ENCODE measurements at regions not wholly inside any gene's neighbourhood (a gene's known extent, or its start where the extent isn't known, plus 50 kb on each side); places are given as distances from the start of the nearest gene placed in this dataset.

DNA sequence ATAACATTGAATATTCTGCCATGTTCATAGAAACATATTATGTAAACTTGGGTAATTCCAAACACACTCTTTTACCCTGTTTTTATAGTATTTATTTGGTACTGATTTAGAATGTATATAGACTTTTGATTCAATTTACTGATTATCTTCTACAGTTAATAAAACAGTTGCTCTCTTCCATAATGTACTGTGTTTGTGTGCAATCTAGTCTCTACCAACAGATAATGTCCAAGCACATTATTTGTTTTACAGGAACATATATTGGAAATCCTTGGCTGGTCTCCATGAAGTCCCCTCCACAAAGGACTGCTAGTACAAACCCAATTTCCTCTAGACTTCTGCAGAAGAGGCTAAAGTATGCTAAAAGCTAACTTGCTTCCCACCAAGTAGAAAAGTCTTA lies 386.6 kb downstream of the RND3 start:
- ChIA-PET CTCF (no interaction called here), POLR2A (no interaction called here)
- H3K9me3 ChIP-seq (ENCODE audit: control insufficient read depth, insufficient read depth, low read depth, low read length): no peaks in the 10 kb centered on the region
- no peak overlapping the region for H3K4me3 ChIP-seq (ENCODE audit: low read depth in 2 of 2, low read length in 2 of 2)
- in situ Hi-C loops (cut with HindIII; ENCODE audit: low pct_unique_long_range_greater_than_20kb, low sequenced_read_pairs): no loop called here
- no peak for TF ChIP-seq POLR2AphosphoS5 (IDR thresholded peaks at IDR 0.05; ENCODE audit: low read depth, low read length)
- TF ChIP-seq, protein P1, sequence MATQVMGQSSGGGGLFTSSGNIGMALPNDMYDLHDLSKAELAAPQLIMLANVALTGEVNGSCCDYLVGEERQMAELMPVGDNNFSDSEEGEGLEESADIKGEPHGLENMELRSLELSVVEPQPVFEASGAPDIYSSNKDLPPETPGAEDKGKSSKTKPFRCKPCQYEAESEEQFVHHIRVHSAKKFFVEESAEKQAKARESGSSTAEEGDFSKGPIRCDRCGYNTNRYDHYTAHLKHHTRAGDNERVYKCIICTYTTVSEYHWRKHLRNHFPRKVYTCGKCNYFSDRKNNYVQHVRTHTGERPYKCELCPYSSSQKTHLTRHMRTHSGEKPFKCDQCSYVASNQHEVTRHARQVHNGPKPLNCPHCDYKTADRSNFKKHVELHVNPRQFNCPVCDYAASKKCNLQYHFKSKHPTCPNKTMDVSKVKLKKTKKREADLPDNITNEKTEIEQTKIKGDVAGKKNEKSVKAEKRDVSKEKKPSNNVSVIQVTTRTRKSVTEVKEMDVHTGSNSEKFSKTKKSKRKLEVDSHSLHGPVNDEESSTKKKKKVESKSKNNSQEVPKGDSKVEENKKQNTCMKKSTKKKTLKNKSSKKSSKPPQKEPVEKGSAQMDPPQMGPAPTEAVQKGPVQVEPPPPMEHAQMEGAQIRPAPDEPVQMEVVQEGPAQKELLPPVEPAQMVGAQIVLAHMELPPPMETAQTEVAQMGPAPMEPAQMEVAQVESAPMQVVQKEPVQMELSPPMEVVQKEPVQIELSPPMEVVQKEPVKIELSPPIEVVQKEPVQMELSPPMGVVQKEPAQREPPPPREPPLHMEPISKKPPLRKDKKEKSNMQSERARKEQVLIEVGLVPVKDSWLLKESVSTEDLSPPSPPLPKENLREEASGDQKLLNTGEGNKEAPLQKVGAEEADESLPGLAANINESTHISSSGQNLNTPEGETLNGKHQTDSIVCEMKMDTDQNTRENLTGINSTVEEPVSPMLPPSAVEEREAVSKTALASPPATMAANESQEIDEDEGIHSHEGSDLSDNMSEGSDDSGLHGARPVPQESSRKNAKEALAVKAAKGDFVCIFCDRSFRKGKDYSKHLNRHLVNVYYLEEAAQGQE (IDR thresholded peaks at IDR 0.05; ENCODE audit: insufficient read depth in 1 of 2, low read depth in 2 of 2, low read length in 1 of 2): no peak
- TF ChIP-seq TCF7L2 (IDR thresholded peaks at IDR 0.05; ENCODE audit: low read depth, low read length): no peak
- TF ChIP-seq, protein P2, sequence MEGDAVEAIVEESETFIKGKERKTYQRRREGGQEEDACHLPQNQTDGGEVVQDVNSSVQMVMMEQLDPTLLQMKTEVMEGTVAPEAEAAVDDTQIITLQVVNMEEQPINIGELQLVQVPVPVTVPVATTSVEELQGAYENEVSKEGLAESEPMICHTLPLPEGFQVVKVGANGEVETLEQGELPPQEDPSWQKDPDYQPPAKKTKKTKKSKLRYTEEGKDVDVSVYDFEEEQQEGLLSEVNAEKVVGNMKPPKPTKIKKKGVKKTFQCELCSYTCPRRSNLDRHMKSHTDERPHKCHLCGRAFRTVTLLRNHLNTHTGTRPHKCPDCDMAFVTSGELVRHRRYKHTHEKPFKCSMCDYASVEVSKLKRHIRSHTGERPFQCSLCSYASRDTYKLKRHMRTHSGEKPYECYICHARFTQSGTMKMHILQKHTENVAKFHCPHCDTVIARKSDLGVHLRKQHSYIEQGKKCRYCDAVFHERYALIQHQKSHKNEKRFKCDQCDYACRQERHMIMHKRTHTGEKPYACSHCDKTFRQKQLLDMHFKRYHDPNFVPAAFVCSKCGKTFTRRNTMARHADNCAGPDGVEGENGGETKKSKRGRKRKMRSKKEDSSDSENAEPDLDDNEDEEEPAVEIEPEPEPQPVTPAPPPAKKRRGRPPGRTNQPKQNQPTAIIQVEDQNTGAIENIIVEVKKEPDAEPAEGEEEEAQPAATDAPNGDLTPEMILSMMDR (IDR thresholded peaks at IDR 0.05): no peak
- no peak for TF ChIP-seq SIN3A (IDR thresholded peaks at IDR 0.05; ENCODE audit: borderline replicate concordance, insufficient read depth, low read depth, low read length)
- intact Hi-C loops (cut with micrococcal nuclease; ENCODE audit: unreplicated experiment): no loop called here
- no peaks in the 10 kb centered on the region for H3K36me3 ChIP-seq (ENCODE audit: control insufficient read depth, insufficient read depth, low read length)
- BruUV-seq (replicated peaks): no TSS peak
- no peak overlapping the region; the same call in 1 of the 2 replicates for H3K27ac ChIP-seq (ENCODE audit: low read length)
- no peaks in the 10 kb centered on the region for H3K27me3 ChIP-seq (ENCODE audit: control insufficient read depth, insufficient read depth, low read length)
- ATAC-seq (no peak), DNase-seq (ENCODE audit: low read depth, low spot score) (no peak)
- no peaks in the 10 kb centered on the region; the same call in 1 of the 2 replicates for H3K4me1 ChIP-seq (ENCODE audit: control insufficient read depth, insufficient read depth, low read length)

DNA sequence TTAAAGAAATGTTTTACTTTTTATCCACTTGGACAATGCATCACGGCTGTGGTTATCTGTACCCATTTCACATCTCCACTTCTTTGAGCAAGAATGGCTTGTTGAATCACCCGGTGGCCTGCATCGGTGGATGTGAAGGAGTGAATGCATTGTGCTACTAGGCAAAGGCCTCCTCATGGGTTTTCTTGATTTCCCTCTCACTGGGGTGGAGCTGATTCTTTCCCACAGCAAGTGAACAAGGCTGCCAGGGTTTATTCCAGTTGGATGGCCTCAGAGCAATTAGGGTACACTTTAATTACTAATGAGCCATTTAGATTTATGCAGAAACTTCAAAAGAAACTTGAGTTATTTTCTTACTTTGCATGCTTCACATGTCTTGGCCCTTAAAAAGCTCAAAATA lies 387.1 kb downstream of the RND3 start:
- in situ Hi-C loops (cut with HindIII; ENCODE audit: low pct_unique_long_range_greater_than_20kb, low sequenced_read_pairs) (no loop called here), intact Hi-C loops (cut with micrococcal nuclease; ENCODE audit: unreplicated experiment) (no loop called here)
- ChIA-PET CTCF (no interaction called here), POLR2A (no interaction called here)
- Histone ChIP-seq H3K27ac (ENCODE audit: low read length) (peak overlapping the region; percentile 26; the same call in 1 of the 2 replicates), H3K4me3 (ENCODE audit: low read depth in 2 of 2, low read length in 2 of 2) (no peak overlapping the region), H3K4me1 (ENCODE audit: control insufficient read depth, insufficient read depth, low read length) (no peaks in the 10 kb centered on the region; the same call in 1 of the 2 replicates), H3K36me3 (ENCODE audit: control insufficient read depth, insufficient read depth, low read length) (no peaks in the 10 kb centered on the region), H3K27me3 (ENCODE audit: control insufficient read depth, insufficient read depth, low read length) (no peaks in the 10 kb centered on the region), H3K9me3 (ENCODE audit: control insufficient read depth, insufficient read depth, low read depth, low read length) (no peaks in the 10 kb centered on the region)
- DNase-seq (ENCODE audit: low read depth, low spot score) (no peak), ATAC-seq (no peak)
- no TSS peak for BruUV-seq (replicated peaks)
- TF ChIP-seq, protein P1 (IDR thresholded peaks at IDR 0.05; ENCODE audit: insufficient read depth in 1 of 2, low read depth in 2 of 2, low read length in 1 of 2): no peak
- no peak for TF ChIP-seq SIN3A (IDR thresholded peaks at IDR 0.05; ENCODE audit: borderline replicate concordance, insufficient read depth, low read depth, low read length)
- no peak for TF ChIP-seq POLR2AphosphoS5 (IDR thresholded peaks at IDR 0.05; ENCODE audit: low read depth, low read length)
- TF ChIP-seq TCF7L2 (IDR thresholded peaks at IDR 0.05; ENCODE audit: low read depth, low read length): no peak
- TF ChIP-seq, protein P2 (IDR thresholded peaks at IDR 0.05): no peak
